Stomach (tissue), 8 donors: ENCODE measurements at regions not wholly inside any gene's neighbourhood (a gene's known extent, or its start where the extent isn't known, plus 50 kb on each side); places are given as distances from the start of the nearest gene placed in this dataset.

Source experiments
- DNase-seq, 2 donors: peaks; one replicate each; pipeline versions ENCODE4 v3.0.0 to v3.0.0-alpha.2; 2013 to 2019
- H3K27ac ChIP-seq, 5 donors: fragments of 200-600 bp in 4 of 5; sonication (generic) in 4 of 5; one replicate each; pipeline ENCODE4 v1.5.1; 2013 to 2019; ENCODE audit warnings: mild to moderate bottlenecking in 1 of 5, moderate library complexity in 1 of 5
- H3K27me3 ChIP-seq, 3 donors: fragments of 200-600 bp; sonication (generic); one replicate each; pipeline ENCODE4 v1.5.1; 2017 to 2019; ENCODE audit warnings: mixed run types in 1 of 3
- H3K36me3 ChIP-seq, 4 donors: fragments of 200-600 bp; sonication (generic); 1 replicate in 3 of 4; 2 replicates in 1 of 4; pipeline ENCODE4 v1.5.1; 2016 to 2019
- H3K4me1 ChIP-seq, 4 donors: fragments of 200-600 bp; sonication (generic); one replicate each; pipeline ENCODE4 v1.5.1; 2016 to 2019
- H3K4me3 ChIP-seq, 4 donors: fragments of 200-600 bp; sonication (generic) in 3 of 4; one replicate each; pipeline ENCODE4 v1.5.1; 2016 to 2019; ENCODE audit warnings: mild to moderate bottlenecking in 1 of 4
- H3K9me3 ChIP-seq, 4 donors: fragments of 200-600 bp; sonication (generic); one replicate each; pipeline ENCODE4 v1.5.1; 2016 to 2019
- EP300 ChIP-seq: sonication (generic); formaldehyde crosslinking; IDR thresholded peaks from one replicate; pipeline ENCODE4 v1.6.1; 2017; ENCODE audit warnings: antibody characterized with exemption
- POLR2A ChIP-seq, 4 donors: fragments of 450-650 bp; IDR thresholded peaks; one replicate each; pipeline ENCODE4 v1.6.1; 2016; ENCODE audit warnings: antibody characterized with exemption in 4 of 4, control low read depth in 2 of 4, mild to moderate bottlenecking in 1 of 4, moderate library complexity in 1 of 4
- POLR2AphosphoS5 ChIP-seq, 3 donors: sonication (generic); formaldehyde crosslinking; IDR thresholded peaks; one replicate each; pipeline ENCODE4 v1.6.1; 2016; ENCODE audit warnings: antibody characterized with exemption in 3 of 3
- WGBS, 5 donors: extraction: QIAGEN DNeasy Blood & Tissue Kit in 3 of 5; methylation state at CpG; one replicate each; pipeline versions ENCODE4 v1.1.5 to v1.1.7; 2013 to 2018; 5-methylcytosine and 5-hydroxymethylcytosine counted together
- intact Hi-C: fragments of 100-400 bp; cut with DNase I; formaldehyde crosslinking; loops from one replicate; pipeline ENCODE4 v1.15.1; 2023; ENCODE audit warnings: low total_unique reads
- TF ChIP-seq, protein P1 (sequence below), 7 experiments: fragments of 450-650 bp in 4 of 7; fragments of 200-600 bp in 3 of 7; sonication (generic) in 3 of 7; IDR thresholded peaks; one replicate each; pipeline ENCODE4 v1.5.1; 2016 to 2019; ENCODE audit warnings: antibody characterized with exemption in 7 of 7, control low read depth in 2 of 7, mild to moderate bottlenecking in 1 of 7
- donor health status: healthy with polysubstance abuse.
- donor health status: Bipolar disorder and iron deficiency.
- donor health status: healthy.

DNA sequence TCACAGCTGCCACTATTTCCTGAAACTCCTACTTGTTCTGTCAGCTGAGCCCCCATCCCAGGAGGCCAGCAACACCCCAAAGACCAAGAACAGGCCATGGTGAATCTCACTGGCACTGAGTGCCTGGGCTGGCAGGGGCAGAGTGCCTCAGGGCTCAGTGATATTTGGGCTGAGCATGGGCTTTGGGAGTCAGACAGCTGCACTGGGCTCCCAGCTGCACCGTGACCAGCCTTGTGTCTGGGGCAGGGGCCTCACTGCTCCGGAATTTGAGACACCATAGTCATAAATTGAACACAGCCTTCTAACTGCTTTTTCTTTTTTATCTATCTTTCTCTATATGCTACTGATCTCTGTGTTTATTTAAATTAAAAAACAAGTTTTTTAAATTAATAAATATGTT is 1744.2 kb downstream of the TP53TG3F start:
- Histone ChIP-seq H3K27ac (no peak overlapping the region), H3K27me3 (peaks cover 0 to 14% (median 0%) of the 10 kb centered on the region in 3 donors), H3K9me3 (peaks cover 0 to 57% (median 32%) of the 10 kb centered on the region in 4 donors), H3K4me1 (no peaks in the 10 kb centered on the region), H3K36me3 (no peaks in the 10 kb centered on the region), H3K4me3 (no peak overlapping the region)
- intact Hi-C loops, result no loop called here
- WGBS, 5 donors, result 49 to 69% (median 57%) methylated on average over 2 of the region's 2 CpGs
- no peak for DNase-seq
- TF ChIP-seq POLR2A (IDR thresholded peaks at IDR 0.05), result no peak
- TF ChIP-seq POLR2AphosphoS5 (IDR thresholded peaks at IDR 0.05), result no peak
- TF ChIP-seq EP300, result no peak
- TF ChIP-seq, protein P1, sequence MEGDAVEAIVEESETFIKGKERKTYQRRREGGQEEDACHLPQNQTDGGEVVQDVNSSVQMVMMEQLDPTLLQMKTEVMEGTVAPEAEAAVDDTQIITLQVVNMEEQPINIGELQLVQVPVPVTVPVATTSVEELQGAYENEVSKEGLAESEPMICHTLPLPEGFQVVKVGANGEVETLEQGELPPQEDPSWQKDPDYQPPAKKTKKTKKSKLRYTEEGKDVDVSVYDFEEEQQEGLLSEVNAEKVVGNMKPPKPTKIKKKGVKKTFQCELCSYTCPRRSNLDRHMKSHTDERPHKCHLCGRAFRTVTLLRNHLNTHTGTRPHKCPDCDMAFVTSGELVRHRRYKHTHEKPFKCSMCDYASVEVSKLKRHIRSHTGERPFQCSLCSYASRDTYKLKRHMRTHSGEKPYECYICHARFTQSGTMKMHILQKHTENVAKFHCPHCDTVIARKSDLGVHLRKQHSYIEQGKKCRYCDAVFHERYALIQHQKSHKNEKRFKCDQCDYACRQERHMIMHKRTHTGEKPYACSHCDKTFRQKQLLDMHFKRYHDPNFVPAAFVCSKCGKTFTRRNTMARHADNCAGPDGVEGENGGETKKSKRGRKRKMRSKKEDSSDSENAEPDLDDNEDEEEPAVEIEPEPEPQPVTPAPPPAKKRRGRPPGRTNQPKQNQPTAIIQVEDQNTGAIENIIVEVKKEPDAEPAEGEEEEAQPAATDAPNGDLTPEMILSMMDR (IDR thresholded peaks at IDR 0.05), result no peak

DNA sequence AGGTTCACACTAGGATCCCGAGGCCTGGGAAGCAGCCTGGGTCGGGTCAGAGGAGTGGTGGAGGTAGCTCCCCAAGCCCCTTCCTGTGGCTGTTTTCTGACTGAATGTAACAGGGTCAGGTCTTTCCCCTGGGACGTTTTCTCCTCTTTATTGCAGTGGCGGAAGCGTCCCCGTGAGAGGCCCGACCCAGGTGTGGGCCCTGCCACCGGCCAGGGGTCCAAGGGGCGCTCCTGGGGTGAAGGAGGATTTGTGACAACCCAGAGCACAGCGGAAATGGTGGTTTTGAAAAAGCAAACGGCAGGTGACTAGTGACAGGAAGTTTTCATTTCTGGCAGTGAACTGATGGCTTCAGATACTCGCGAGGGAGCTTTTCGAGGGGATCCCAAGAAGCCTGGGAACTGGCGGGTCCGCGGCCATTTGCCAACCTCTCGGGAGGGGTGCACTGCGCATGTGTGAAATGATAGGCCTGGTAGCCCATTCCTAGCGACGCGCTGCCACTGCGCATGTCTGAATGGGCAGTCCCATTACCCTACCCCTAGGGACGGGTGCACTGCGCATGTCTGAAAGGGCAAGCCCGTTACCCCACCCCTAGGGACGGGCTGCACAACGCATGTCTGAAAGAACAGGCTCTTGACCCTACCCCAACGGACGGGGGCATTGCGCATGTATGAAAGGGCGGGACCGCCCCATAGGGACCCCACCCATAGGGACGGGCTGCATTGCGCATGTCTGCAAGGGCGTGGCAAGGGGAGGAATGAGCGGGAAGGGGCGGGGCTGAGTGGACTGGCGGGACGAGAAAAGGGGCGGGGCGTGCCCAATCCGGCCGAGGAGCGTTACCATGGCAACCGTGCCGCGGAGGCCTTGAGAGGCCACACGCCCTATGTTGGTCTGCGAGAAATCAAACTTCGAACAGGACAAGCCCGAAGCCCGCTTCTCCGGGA is 1747.9 kb downstream of the TP53TG3F start:
- no peak overlapping the region for H3K27ac ChIP-seq
- TF ChIP-seq POLR2AphosphoS5 (IDR thresholded peaks at IDR 0.05) (no peak), EP300 (no peak)
- TF ChIP-seq, protein P1 (IDR thresholded peaks at IDR 0.05), result no peak
- H3K4me3 ChIP-seq, result no peak overlapping the region
- no peaks in the 10 kb centered on the region for H3K4me1 ChIP-seq
- 54 to 66% (median 64%) methylated on average over 54 of the region's 54 CpGs for WGBS, 5 donors
- H3K27me3 ChIP-seq, result peaks cover 0 to 14% (median 0%) of the 10 kb centered on the region in 3 donors
- no peaks in the 10 kb centered on the region for H3K36me3 ChIP-seq
- intact Hi-C loops, result no loop called here
- no peak for DNase-seq
- peaks cover 0 to 34% (median 24%) of the 10 kb centered on the region in 4 donors for H3K9me3 ChIP-seq

DNA sequence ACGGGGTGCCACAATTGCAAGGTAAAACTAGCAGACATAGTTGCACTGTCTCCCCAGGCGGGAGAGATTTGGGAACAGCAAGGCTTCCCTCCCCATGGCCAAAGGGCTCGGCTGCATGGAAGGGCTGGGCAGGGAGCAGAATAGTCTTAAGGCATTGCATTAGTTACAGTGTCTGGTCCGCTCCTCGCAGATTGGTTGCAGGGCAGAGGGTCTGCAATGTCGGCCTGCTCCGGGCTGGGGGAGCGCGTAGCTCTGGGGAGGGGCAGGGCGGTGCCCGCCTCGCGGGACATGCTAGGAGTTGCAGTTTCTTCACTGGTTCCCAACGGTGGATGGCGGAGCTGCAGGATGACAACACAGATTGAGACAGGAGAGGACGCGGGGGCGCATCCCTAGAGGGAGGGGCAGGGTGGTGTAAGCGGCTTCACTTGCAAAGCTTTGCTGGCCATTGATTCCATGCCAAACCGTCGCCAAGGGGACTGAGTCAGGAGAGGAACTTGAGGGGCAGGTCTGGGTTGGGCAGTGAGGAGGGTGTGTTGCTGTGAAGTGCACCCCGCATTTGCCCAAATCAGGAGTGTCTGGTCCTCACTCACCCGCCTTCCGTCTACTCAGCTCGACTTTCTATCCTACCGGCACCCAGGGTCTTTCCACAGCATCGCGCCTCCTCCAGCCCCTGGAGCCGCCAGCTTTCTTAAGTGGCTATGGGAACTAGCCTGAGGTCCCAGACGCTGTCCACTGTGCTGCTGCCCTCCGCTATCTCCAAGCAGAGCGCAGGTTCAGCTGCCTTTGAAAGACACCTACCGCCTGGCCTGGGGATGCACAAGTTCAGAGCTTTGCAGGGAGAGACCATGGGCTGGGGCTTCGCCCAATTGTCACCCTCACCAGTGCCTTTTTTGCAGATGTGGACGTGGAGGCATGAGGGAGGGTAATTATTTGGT is 1748.9 kb downstream of the TP53TG3F start:
- Histone ChIP-seq H3K4me1 (no peaks in the 10 kb centered on the region), H3K36me3 (no peaks in the 10 kb centered on the region), H3K27me3 (peaks cover 0 to 14% (median 0%) of the 10 kb centered on the region in 3 donors), H3K4me3 (no peak overlapping the region), H3K27ac (no peak overlapping the region), H3K9me3 (peaks cover 0 to 34% (median 24%) of the 10 kb centered on the region in 4 donors)
- intact Hi-C loops, result no loop called here
- DNase-seq, result no peak
- 60 to 70% (median 64%) methylated on average over 29 to 35 of the region's 35 CpGs for WGBS, 5 donors
- TF ChIP-seq EP300 (no peak), POLR2A (IDR thresholded peaks at IDR 0.05) (no peak), POLR2AphosphoS5 (IDR thresholded peaks at IDR 0.05) (no peak)
- TF ChIP-seq, protein P1 (IDR thresholded peaks at IDR 0.05), result no peak
